HepG2 (cell line): ENCODE measurements at regions not wholly inside any gene's neighbourhood (a gene's known extent, or its start where the extent isn't known, plus 50 kb on each side); places are given as distances from the start of the nearest gene placed in this dataset.

ENCODE experiments used
- EHMT2 ChIP-seq: fragments of 200-600 bp; sonication (generic); IDR thresholded peaks from 2 replicates; pipeline ENCODE4 v1.7.0; 2017; ENCODE audit warnings: antibody characterized with exemption, low read depth, low read length, borderline replicate concordance
- SMARCC2 ChIP-seq: fragments of 450-650 bp; IDR thresholded peaks from 2 replicates; pipeline ENCODE4 v1.6.1; 2017; ENCODE audit warnings: antibody characterized with exemption, mild to moderate bottlenecking
- ZNF713 ChIP-seq: sonication (generic); formaldehyde crosslinking; IDR thresholded peaks from 2 replicates; pipeline ENCODE4 v1.4.0; 2020; ENCODE audit warnings: mild to moderate bottlenecking, missing genetic modification reagents
- TF ChIP-seq, protein P1 (sequence below): sonication (generic); formaldehyde crosslinking; IDR thresholded peaks from 2 replicates; pipeline ENCODE4 v1.4.0; 2020; ENCODE audit warnings: missing genetic modification reagents
- TF ChIP-seq, protein P2 (sequence below): sonication (generic); formaldehyde crosslinking; IDR thresholded peaks from 2 replicates; pipeline ENCODE4 v1.5.0; 2020; ENCODE audit warnings: mild to moderate bottlenecking, missing genetic modification reagents, moderate library complexity
- TF ChIP-seq, protein P3 (sequence below): sonication (generic); formaldehyde crosslinking; conservative IDR thresholded peaks from 2 replicates; pipeline ENCODE4 v1.5.0; 2020; ENCODE audit warnings: missing genetic modification reagents
- TF ChIP-seq, protein P4 (sequence below): sonication (generic); formaldehyde crosslinking; IDR thresholded peaks from 2 replicates; pipeline ENCODE4 v1.5.1; 2020; ENCODE audit warnings: missing genetic modification reagents, mild to moderate bottlenecking, borderline replicate concordance
- TF ChIP-seq, protein P5 (sequence below): sonication (generic); formaldehyde crosslinking; IDR thresholded peaks from 2 replicates; pipeline ENCODE4 v1.4.0; 2020; ENCODE audit warnings: missing genetic modification reagents

DNA sequence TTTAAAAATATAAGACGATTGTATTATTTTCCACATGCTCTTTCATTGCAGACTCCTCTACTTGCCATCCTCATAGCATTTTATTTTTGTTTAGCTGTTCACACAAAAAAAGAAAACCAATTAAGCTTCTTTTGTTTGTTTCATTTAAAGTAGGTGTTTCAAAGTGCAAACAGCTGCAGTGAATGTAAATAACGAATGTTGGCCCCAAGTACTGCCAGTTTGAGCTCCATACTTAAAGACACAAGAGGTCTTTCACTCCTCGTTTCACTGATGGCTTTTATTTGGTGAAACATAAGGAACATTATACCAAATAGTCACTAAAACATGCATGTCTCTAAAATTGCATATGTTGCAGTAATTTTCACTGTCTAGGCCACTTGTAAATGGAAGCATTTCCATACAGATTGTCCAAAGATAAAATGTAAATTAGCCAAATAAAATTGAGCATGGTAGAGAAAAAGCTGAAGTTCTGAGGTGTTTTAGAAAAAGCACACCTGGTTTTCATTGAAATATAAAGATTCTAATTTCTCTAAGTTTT, 253.4 kb downstream of the TMX3 start:
- TF ChIP-seq, protein P1, sequence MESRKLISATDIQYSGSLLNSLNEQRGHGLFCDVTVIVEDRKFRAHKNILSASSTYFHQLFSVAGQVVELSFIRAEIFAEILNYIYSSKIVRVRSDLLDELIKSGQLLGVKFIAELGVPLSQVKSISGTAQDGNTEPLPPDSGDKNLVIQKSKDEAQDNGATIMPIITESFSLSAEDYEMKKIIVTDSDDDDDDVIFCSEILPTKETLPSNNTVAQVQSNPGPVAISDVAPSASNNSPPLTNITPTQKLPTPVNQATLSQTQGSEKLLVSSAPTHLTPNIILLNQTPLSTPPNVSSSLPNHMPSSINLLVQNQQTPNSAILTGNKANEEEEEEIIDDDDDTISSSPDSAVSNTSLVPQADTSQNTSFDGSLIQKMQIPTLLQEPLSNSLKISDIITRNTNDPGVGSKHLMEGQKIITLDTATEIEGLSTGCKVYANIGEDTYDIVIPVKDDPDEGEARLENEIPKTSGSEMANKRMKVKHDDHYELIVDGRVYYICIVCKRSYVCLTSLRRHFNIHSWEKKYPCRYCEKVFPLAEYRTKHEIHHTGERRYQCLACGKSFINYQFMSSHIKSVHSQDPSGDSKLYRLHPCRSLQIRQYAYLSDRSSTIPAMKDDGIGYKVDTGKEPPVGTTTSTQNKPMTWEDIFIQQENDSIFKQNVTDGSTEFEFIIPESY (CRISPR knock-in tag), result no peak
- TF ChIP-seq SMARCC2 (no peak), ZNF713 (no peak), EHMT2 (no peak)
- TF ChIP-seq, protein P2, sequence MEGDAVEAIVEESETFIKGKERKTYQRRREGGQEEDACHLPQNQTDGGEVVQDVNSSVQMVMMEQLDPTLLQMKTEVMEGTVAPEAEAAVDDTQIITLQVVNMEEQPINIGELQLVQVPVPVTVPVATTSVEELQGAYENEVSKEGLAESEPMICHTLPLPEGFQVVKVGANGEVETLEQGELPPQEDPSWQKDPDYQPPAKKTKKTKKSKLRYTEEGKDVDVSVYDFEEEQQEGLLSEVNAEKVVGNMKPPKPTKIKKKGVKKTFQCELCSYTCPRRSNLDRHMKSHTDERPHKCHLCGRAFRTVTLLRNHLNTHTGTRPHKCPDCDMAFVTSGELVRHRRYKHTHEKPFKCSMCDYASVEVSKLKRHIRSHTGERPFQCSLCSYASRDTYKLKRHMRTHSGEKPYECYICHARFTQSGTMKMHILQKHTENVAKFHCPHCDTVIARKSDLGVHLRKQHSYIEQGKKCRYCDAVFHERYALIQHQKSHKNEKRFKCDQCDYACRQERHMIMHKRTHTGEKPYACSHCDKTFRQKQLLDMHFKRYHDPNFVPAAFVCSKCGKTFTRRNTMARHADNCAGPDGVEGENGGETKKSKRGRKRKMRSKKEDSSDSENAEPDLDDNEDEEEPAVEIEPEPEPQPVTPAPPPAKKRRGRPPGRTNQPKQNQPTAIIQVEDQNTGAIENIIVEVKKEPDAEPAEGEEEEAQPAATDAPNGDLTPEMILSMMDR (CRISPR knock-in tag), result no peak
- TF ChIP-seq, protein P3, sequence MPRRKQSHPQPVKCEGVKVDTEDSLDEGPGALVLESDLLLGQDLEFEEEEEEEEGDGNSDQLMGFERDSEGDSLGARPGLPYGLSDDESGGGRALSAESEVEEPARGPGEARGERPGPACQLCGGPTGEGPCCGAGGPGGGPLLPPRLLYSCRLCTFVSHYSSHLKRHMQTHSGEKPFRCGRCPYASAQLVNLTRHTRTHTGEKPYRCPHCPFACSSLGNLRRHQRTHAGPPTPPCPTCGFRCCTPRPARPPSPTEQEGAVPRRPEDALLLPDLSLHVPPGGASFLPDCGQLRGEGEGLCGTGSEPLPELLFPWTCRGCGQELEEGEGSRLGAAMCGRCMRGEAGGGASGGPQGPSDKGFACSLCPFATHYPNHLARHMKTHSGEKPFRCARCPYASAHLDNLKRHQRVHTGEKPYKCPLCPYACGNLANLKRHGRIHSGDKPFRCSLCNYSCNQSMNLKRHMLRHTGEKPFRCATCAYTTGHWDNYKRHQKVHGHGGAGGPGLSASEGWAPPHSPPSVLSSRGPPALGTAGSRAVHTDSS (CRISPR knock-in tag), result no peak
- TF ChIP-seq, protein P4, sequence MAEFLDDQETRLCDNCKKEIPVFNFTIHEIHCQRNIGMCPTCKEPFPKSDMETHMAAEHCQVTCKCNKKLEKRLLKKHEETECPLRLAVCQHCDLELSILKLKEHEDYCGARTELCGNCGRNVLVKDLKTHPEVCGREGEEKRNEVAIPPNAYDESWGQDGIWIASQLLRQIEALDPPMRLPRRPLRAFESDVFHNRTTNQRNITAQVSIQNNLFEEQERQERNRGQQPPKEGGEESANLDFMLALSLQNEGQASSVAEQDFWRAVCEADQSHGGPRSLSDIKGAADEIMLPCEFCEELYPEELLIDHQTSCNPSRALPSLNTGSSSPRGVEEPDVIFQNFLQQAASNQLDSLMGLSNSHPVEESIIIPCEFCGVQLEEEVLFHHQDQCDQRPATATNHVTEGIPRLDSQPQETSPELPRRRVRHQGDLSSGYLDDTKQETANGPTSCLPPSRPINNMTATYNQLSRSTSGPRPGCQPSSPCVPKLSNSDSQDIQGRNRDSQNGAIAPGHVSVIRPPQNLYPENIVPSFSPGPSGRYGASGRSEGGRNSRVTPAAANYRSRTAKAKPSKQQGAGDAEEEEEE (CRISPR knock-in tag), result no peak
- TF ChIP-seq, protein P5, sequence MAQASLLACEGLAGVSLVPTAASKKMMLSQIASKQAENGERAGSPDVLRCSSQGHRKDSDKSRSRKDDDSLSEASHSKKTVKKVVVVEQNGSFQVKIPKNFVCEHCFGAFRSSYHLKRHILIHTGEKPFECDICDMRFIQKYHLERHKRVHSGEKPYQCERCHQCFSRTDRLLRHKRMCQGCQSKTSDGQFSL, result no peak
